SU-DHL-6 (cell line): ENCODE measurements at regions not wholly inside any gene's neighbourhood (a gene's known extent, or its start where the extent isn't known, plus 50 kb on each side); places are given as distances from the start of the nearest gene placed in this dataset.

Source experiments
- H2AFZ ChIP-seq: fragments of 200-600 bp; sonication (generic); 2 replicates; pipeline ENCODE4 v1.6.1; 2014; ENCODE audit warnings: low read depth, mild to moderate bottlenecking, moderate library complexity, mixed read lengths, antibody characterized with exemption, low read length; ENCODE audit not compliant: severe bottlenecking
- H3F3A ChIP-seq: fragments of 200-600 bp; shearing (Covaris generic); 2 replicates; pipeline ENCODE4 v1.6.0; 2016; ENCODE audit warnings: antibody characterized with exemption, mild to moderate bottlenecking; ENCODE audit not compliant: insufficient read depth
- H3K27ac ChIP-seq: fragments of 200-600 bp; sonication (generic); 2 replicates; pipeline ENCODE4 v1.5.1; 2016; ENCODE audit warnings: low read depth, mild to moderate bottlenecking, low read length, moderate library complexity, mixed read lengths
- H3K27me3 ChIP-seq: fragments of 200-600 bp; sonication (generic), shearing (Covaris generic); 2 replicates; pipeline ENCODE4 v1.6.0; 2014; ENCODE audit warnings: mild to moderate bottlenecking, low read length
- H3K36me3 ChIP-seq: fragments of 200-600 bp; sonication (generic); 2 replicates; pipeline ENCODE4 v1.6.1; 2014; ENCODE audit warnings: mild to moderate bottlenecking, low read length, mixed read lengths
- H3K4me2 ChIP-seq: fragments of 300-600, 200-600 bp; shearing (Covaris generic), sonication (generic); 2 replicates; pipeline ENCODE4 v1.6.0; 2014; ENCODE audit warnings: low read length, low read depth, mild to moderate bottlenecking; ENCODE audit not compliant: poor library complexity, severe bottlenecking
- H3K4me3 ChIP-seq: fragments of 200-600 bp; sonication (generic); 2 replicates; pipeline ENCODE4 v1.5.1; 2014; ENCODE audit warnings: antibody characterized with exemption, low read length, mild to moderate bottlenecking, mixed read lengths; ENCODE audit not compliant: insufficient read depth, poor library complexity, severe bottlenecking
- H3K79me2 ChIP-seq: fragments of 200-600 bp; sonication (generic); 2 replicates; pipeline ENCODE4 v1.6.1; 2014; ENCODE audit warnings: mild to moderate bottlenecking, low read length, moderate library complexity; ENCODE audit not compliant: insufficient read depth
- H3K9ac ChIP-seq: fragments of 200-600 bp; sonication (generic); 2 replicates; pipeline ENCODE4 v1.7.0; 2014; ENCODE audit warnings: mild to moderate bottlenecking, low read length
- H3K9me2 ChIP-seq: fragments of 200-600 bp; sonication (generic); replicated peaks from 2 replicates; pipeline ENCODE4 v1.6.1; 2014; ENCODE audit warnings: low read length; ENCODE audit not compliant: insufficient read depth
- H3K9me3 ChIP-seq: fragments of 200-600 bp; sonication (generic); 2 replicates; pipeline ENCODE4 v1.6.1; 2014; ENCODE audit warnings: low read length, mixed read lengths; ENCODE audit not compliant: insufficient read depth
- H4K20me1 ChIP-seq: fragments of 200-600 bp; sonication (generic); 2 replicates; pipeline ENCODE4 v1.6.1; 2014; ENCODE audit warnings: low read depth, mild to moderate bottlenecking, antibody characterized with exemption, low read length, moderate library complexity, mixed read lengths
- CTCF ChIP-seq: fragments of 200-600 bp; sonication (generic); IDR thresholded peaks from one replicate; pipeline ENCODE4 v1.5.1; 2017; ENCODE audit warnings: antibody characterized with exemption, mild to moderate bottlenecking, low read length, moderate library complexity; ENCODE audit not compliant: insufficient read depth, poor library complexity, severe bottlenecking
- EZH2phosphoT487 ChIP-seq: fragments of 200-600 bp; sonication (generic), shearing (Covaris generic); conservative IDR thresholded peaks from 2 replicates; pipeline ENCODE4 v1.6.1; 2018; ENCODE audit warnings: mild to moderate bottlenecking, antibody characterized with exemption, low read length, moderate library complexity, mixed read lengths

DNA sequence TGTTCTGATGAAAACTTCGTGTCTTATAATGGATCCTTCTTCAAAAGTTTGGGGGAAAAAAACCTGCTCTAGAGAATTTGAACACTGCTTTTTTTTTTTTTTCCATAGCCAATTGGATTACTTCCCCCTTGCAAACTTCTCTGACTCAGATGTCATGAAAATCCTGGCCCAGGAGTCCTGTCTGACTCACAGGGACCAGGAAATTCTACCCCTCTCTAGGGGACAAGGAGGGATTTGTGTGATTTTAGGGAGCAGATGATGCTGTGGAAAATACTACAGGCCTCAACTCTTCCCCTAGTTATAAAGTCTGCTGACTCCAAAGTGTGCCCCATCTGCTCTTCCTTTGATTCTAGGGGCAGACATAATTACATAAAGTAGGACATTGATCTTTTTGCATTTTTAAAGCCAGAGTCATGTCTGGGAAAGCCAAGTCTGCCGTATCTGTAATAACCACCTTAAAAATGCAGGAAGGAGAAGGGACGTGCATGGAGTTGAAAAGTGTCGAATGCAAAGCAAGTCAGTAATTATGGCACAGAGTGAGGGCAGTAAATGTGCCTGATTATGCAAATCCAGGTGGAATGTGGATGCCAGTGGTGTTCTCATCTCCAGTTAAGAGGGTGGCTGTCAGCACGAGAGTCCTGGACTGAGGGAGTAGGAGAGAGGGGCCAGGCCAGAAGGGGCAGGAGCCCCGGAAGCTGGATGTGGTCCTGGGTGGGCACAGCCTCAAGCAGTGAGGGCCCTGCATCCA lies 144.3 kb upstream of the SULF2 start:
- H3K27me3 ChIP-seq: no peaks in the 10 kb centered on the region
- H3K27ac ChIP-seq: no peak overlapping the region
- H4K20me1 ChIP-seq: no peaks in the 10 kb centered on the region
- no peaks in the 10 kb centered on the region for H3K9me3 ChIP-seq
- no peak overlapping the region for H3K4me2 ChIP-seq
- H3K36me3 ChIP-seq: no peaks in the 10 kb centered on the region
- no peaks in the 10 kb centered on the region for H3K9me2 ChIP-seq
- no peak overlapping the region for H2AFZ ChIP-seq
- H3K79me2 ChIP-seq: no peaks in the 10 kb centered on the region
- H3K9ac ChIP-seq: no peak overlapping the region
- no peak overlapping the region for H3K4me3 ChIP-seq
- no peaks in the 10 kb centered on the region for H3F3A ChIP-seq
- TF ChIP-seq EZH2phosphoT487: no peak
- TF ChIP-seq CTCF: no peak

DNA sequence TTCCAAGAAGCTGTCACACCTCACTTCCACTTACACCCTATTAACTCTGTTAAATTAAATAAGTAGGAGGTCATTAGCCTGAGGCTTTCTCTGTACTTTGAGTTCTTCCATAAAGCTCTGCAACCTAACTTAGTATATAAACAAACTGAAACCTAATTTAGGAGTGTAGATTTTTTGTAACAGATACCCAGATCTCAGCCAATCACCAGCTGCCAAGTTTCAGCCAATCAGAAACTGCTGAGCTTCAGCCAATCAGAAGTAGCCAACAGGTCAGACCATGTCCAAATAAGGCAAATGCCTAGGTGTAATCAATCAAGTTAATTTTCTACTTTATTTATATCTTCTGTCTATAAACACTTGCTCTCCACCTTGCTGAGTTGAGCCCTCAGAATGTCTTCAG lies 142.7 kb upstream of the SULF2 start:
- H3K4me3 ChIP-seq: no peak overlapping the region
- H3K9me2 ChIP-seq: no peaks in the 10 kb centered on the region
- H3K27ac ChIP-seq: no peak overlapping the region
- no peak overlapping the region for H2AFZ ChIP-seq
- H3K9ac ChIP-seq: no peak overlapping the region
- H3K4me2 ChIP-seq: no peak overlapping the region
- no peaks in the 10 kb centered on the region for H3K27me3 ChIP-seq
- H3K79me2 ChIP-seq: no peaks in the 10 kb centered on the region
- H4K20me1 ChIP-seq: no peaks in the 10 kb centered on the region
- no peaks in the 10 kb centered on the region for H3K36me3 ChIP-seq
- no peak for TF ChIP-seq CTCF
- TF ChIP-seq EZH2phosphoT487: no peak
- H3K9me3 ChIP-seq: no peaks in the 10 kb centered on the region
- H3F3A ChIP-seq: no peaks in the 10 kb centered on the region

GRCh38 chr20:47927385-47927851 lies 142.1 kb upstream of the SULF2 start:
- Histone ChIP-seq H3K4me3 (no peak overlapping the region), H3F3A (no peaks in the 10 kb centered on the region), H3K4me2 (no peak overlapping the region), H3K9me3 (no peaks in the 10 kb centered on the region), H3K79me2 (no peaks in the 10 kb centered on the region), H2AFZ (no peak overlapping the region), H3K27ac (no peak overlapping the region), H4K20me1 (no peaks in the 10 kb centered on the region), H3K9me2 (no peaks in the 10 kb centered on the region), H3K36me3 (no peaks in the 10 kb centered on the region), H3K27me3 (no peaks in the 10 kb centered on the region), H3K9ac (no peak overlapping the region)
- TF ChIP-seq CTCF: no peak
- no peak for TF ChIP-seq EZH2phosphoT487
